GM23338 (cell line): ENCODE measurements at regions not wholly inside any gene's neighbourhood (a gene's known extent, or its start where the extent isn't known, plus 50 kb on each side); places are given as distances from the start of the nearest gene placed in this dataset.

ENCODE experiments used
- ATAC-seq: fragments of 200-7000 bp; cut with Tn5 transposase; 3 replicates; pipeline ENCODE4 v1.9.1; 2020
- DNase-seq: peaks from one replicate; pipeline ENCODE4 v3.0.0-alpha.2; 2015; ENCODE audit warnings: low spot score
- H2AFZ ChIP-seq: fragments of 200-600 bp; sonication (generic); 2 replicates; pipeline ENCODE4 v1.8.0; 2016; ENCODE audit warnings: antibody characterized with exemption, mild to moderate bottlenecking, moderate library complexity
- H3F3A ChIP-seq: fragments of 200-600 bp; sonication (generic); replicated peaks from 2 replicates; pipeline ENCODE4 v1.8.0; 2017; ENCODE audit warnings: antibody characterized with exemption, mixed run types, low read depth
- H3K27ac ChIP-seq: fragments of 200-600 bp; sonication (generic); 2 replicates; pipeline ENCODE4 v1.6.1; 2016; ENCODE audit warnings: low read depth
- H3K27me3 ChIP-seq: fragments of 200-600 bp; sonication (generic); 2 replicates; pipeline ENCODE4 v1.8.0; 2016; ENCODE audit warnings: mild to moderate bottlenecking, mixed run types, moderate library complexity; ENCODE audit not compliant: insufficient read depth
- H3K36me3 ChIP-seq: fragments of 200-600 bp; sonication (generic); 2 replicates; pipeline ENCODE4 v1.8.0; 2016; ENCODE audit warnings: mild to moderate bottlenecking; ENCODE audit not compliant: insufficient read depth
- H3K4me1 ChIP-seq: fragments of 200-600 bp; sonication (generic); 2 replicates; pipeline ENCODE4 v1.8.0; 2016; ENCODE audit warnings: mild to moderate bottlenecking, moderate library complexity; ENCODE audit not compliant: insufficient read depth
- H3K4me2 ChIP-seq: fragments of 200-600 bp; sonication (generic); 2 replicates; pipeline ENCODE4 v1.7.1; 2017; ENCODE audit warnings: mixed run types
- H3K4me3 ChIP-seq: fragments of 200-600 bp; sonication (generic); 2 replicates; pipeline ENCODE4 v1.6.1; 2016; ENCODE audit warnings: mixed run types
- H3K79me2 ChIP-seq: fragments of 200-600 bp; sonication (generic); replicated peaks from 2 replicates; pipeline ENCODE4 v1.8.0; 2017; ENCODE audit warnings: mild to moderate bottlenecking; ENCODE audit not compliant: insufficient read depth
- H3K9me2 ChIP-seq: fragments of 200-600 bp; sonication (generic); 2 replicates; pipeline ENCODE4 v1.8.0; 2017; ENCODE audit not compliant: insufficient read depth
- H4K20me1 ChIP-seq: fragments of 200-600 bp; sonication (generic); replicated peaks from 2 replicates; pipeline ENCODE4 v1.8.0; 2017; ENCODE audit warnings: mild to moderate bottlenecking; ENCODE audit not compliant: insufficient read depth
- H3K27ac Mint-ChIP-seq: 2 replicates; pipeline ENCODE4 v1.8.0; 2020; ENCODE audit warnings: inconsistent platforms, mild to moderate bottlenecking, moderate library complexity, mixed read lengths
- H3K27me3 Mint-ChIP-seq: 3 replicates; pipeline ENCODE4 v1.8.0; 2022; ENCODE audit warnings: low read depth, mild to moderate bottlenecking, moderate library complexity, mixed read lengths, inconsistent platforms; ENCODE audit not compliant: insufficient read depth, poor library complexity
- H3K36me3 Mint-ChIP-seq: 3 replicates; pipeline ENCODE4 v1.8.0; 2021; ENCODE audit warnings: low read depth, mild to moderate bottlenecking, inconsistent platforms, moderate library complexity, mixed read lengths
- H3K4me1 Mint-ChIP-seq: 3 replicates; pipeline ENCODE4 v1.8.0; 2020; ENCODE audit warnings: mild to moderate bottlenecking, inconsistent platforms, mixed read lengths
- H3K4me3 Mint-ChIP-seq: 3 replicates; pipeline ENCODE4 v1.8.0; 2021; ENCODE audit warnings: moderate library complexity, mild to moderate bottlenecking, inconsistent platforms, mixed read lengths
- H3K9me3 Mint-ChIP-seq: 3 replicates; pipeline ENCODE4 v1.8.0; 2020; ENCODE audit warnings: moderate library complexity, mild to moderate bottlenecking, inconsistent platforms, mixed read lengths
- CREB1 ChIP-seq: fragments of 250-450 bp; sonication (Bioruptor Pico); IDR thresholded peaks from 2 replicates; pipeline ENCODE4 v1.5.0; 2020; ENCODE audit warnings: low read depth, mild to moderate bottlenecking, moderate library complexity
- CTCF ChIP-seq, 2 experiments: fragments of 200-600 bp in 1 of 2; sonication (generic) in 1 of 2; conservative IDR thresholded peaks; 2 replicates each; pipeline versions ENCODE4 v1.5.1 to v1.6.1; 2016 to 2017; ENCODE audit warnings: antibody characterized with exemption in 2 of 2, low read depth in 2 of 2, mild to moderate bottlenecking in 2 of 2, moderate library complexity in 1 of 2
- EZH2 ChIP-seq: fragments of 200-600 bp; sonication (generic); IDR thresholded peaks from one replicate; pipeline ENCODE4 v1.8.0; 2017; ENCODE audit warnings: antibody characterized with exemption, mild to moderate bottlenecking, low read depth; ENCODE audit not compliant: unreplicated experiment
- EZH2phosphoT487 ChIP-seq: fragments of 200-600 bp; sonication (generic); IDR thresholded peaks from one replicate; pipeline ENCODE4 v1.8.1; 2018; ENCODE audit warnings: antibody characterized with exemption; ENCODE audit not compliant: unreplicated experiment
- JUNB ChIP-seq: IDR thresholded peaks from one replicate; pipeline ENCODE4 v1.6.1; 2016; ENCODE audit warnings: antibody characterized with exemption; ENCODE audit not compliant: unreplicated experiment
- NANOG ChIP-seq: IDR thresholded peaks from 2 replicates; pipeline ENCODE4 v1.6.1; 2016; ENCODE audit warnings: antibody characterized with exemption, borderline replicate concordance
- POLR2AphosphoS5 ChIP-seq: IDR thresholded peaks from 2 replicates; pipeline ENCODE4 v1.6.1; 2016; ENCODE audit warnings: antibody characterized with exemption, low read depth
- REST ChIP-seq: IDR thresholded peaks from one replicate; pipeline ENCODE4 v1.6.1; 2018; ENCODE audit warnings: antibody characterized with exemption; ENCODE audit not compliant: unreplicated experiment
- STAT1 ChIP-seq: IDR thresholded peaks from one replicate; pipeline ENCODE4 v1.6.1; 2016; ENCODE audit warnings: antibody characterized with exemption; ENCODE audit not compliant: unreplicated experiment
- ZNF114 ChIP-seq: fragments of 250-450 bp; sonication (Bioruptor Pico); IDR thresholded peaks from 2 replicates; pipeline ENCODE4 v1.5.0; 2020; ENCODE audit warnings: mild to moderate bottlenecking, moderate library complexity
- ZNF331 ChIP-seq: fragments of 250-450 bp; sonication (Bioruptor Pico); IDR thresholded peaks from 2 replicates; pipeline ENCODE4 v1.5.0; 2020; ENCODE audit warnings: low read depth, mild to moderate bottlenecking, moderate library complexity

- no peak for TF ChIP-seq CTCF (conservative IDR thresholded peaks at IDR 0.05; ENCODE audit: low read depth in 2 of 2)
- no peak for TF ChIP-seq STAT1
- TF ChIP-seq NANOG = no peak
- TF ChIP-seq JUNB = no peak
- no peak for TF ChIP-seq REST
Measured at GRCh38 chr18:53997064-53997463, 227.4 kb downstream of the MBD2 start (continued).

GRCh38 chr18:53994016-53994415 is 230.5 kb downstream of the MBD2 start:
- H3K4me1 ChIP-seq = no peaks in the 10 kb centered on the region
- H3K4me1 Mint-ChIP-seq = no peaks in the 10 kb centered on the region
- TF ChIP-seq NANOG (no peak), JUNB (no peak)
- no peak overlapping the region for H3K27ac ChIP-seq
- H3K27me3 Mint-ChIP-seq = no peaks in the 10 kb centered on the region
- no peaks in the 10 kb centered on the region for H3K27me3 ChIP-seq
- no peak for ATAC-seq
- no peak overlapping the region for H3K4me3 Mint-ChIP-seq
- no peaks in the 10 kb centered on the region for H4K20me1 ChIP-seq
- H3K36me3 ChIP-seq = no peaks in the 10 kb centered on the region
- H2AFZ ChIP-seq = no peak overlapping the region
- no peaks in the 10 kb centered on the region; the same call in 2 of the 3 replicates for H3K9me3 Mint-ChIP-seq
- no peaks in the 10 kb centered on the region for H3F3A ChIP-seq
- no peaks in the 10 kb centered on the region for H3K79me2 ChIP-seq
- H3K9me2 ChIP-seq = no peaks in the 10 kb centered on the region
- no peak overlapping the region for H3K4me2 ChIP-seq
- H3K4me3 ChIP-seq = no peak overlapping the region
- DNase-seq = no peak
- no peaks in the 10 kb centered on the region for H3K36me3 Mint-ChIP-seq
- H3K27ac Mint-ChIP-seq = no peak overlapping the region

GRCh38 chr18:53991805-53992204 is 232.7 kb downstream of the MBD2 start:
- no peaks in the 10 kb centered on the region for H3K9me3 Mint-ChIP-seq
- H3K4me3 ChIP-seq = no peak overlapping the region
- no peaks in the 10 kb centered on the region for H3K79me2 ChIP-seq
- ATAC-seq (no peak), DNase-seq (no peak)
- H3K4me2 ChIP-seq = no peak overlapping the region
- no peaks in the 10 kb centered on the region for H3K9me2 ChIP-seq
- no peaks in the 10 kb centered on the region for H3K4me1 Mint-ChIP-seq
- H3K27ac Mint-ChIP-seq = no peak overlapping the region
- H3K4me1 ChIP-seq = no peaks in the 10 kb centered on the region
- no peaks in the 10 kb centered on the region for H3K27me3 Mint-ChIP-seq
- no peaks in the 10 kb centered on the region for H4K20me1 ChIP-seq
- H3K27ac ChIP-seq = no peak overlapping the region
- no peaks in the 10 kb centered on the region for H3K27me3 ChIP-seq
- no peaks in the 10 kb centered on the region for H3K36me3 Mint-ChIP-seq
- no peak overlapping the region for H2AFZ ChIP-seq
- no peak overlapping the region for H3K4me3 Mint-ChIP-seq
- no peaks in the 10 kb centered on the region for H3K36me3 ChIP-seq
- no peaks in the 10 kb centered on the region for H3F3A ChIP-seq
- TF ChIP-seq JUNB (no peak), CTCF (conservative IDR thresholded peaks at IDR 0.05; ENCODE audit: low read depth in 2 of 2) (no peak), REST (no peak), CREB1 (CRISPR knock-in tag) (no peak), ZNF114 (CRISPR knock-in tag) (no peak), STAT1 (no peak), POLR2AphosphoS5 (no peak), NANOG (no peak), EZH2phosphoT487 (no peak), EZH2 (no peak), ZNF331 (CRISPR knock-in tag) (no peak)
